HEK293T (cell line): ENCODE measurements at regions not wholly inside any gene's neighbourhood (a gene's known extent, or its start where the extent isn't known, plus 50 kb on each side); places are given as distances from the start of the nearest gene placed in this dataset.

Experiments used
- CTCF ChIA-PET: fragments of 350-600 bp; formaldehyde crosslinking; extraction: SDS; loops from one replicate; lab custom pipeline; 2021; ENCODE audit warnings: antibody characterized with exemption, inconsistent platforms; lab: Yijun Ruan, JAX
- POLR2A ChIA-PET: fragments of 350-600 bp; formaldehyde crosslinking; extraction: SDS; loops from one replicate; lab custom pipeline; 2020; ENCODE audit warnings: antibody characterized with exemption, inconsistent platforms; lab: Yijun Ruan, JAX
- DNase-seq: peaks from one replicate; pipeline ENCODE4 v3.0.0; 2012; ENCODE audit warnings: mixed read lengths; ENCODE audit errors: extremely low spot score
- ARNT ChIP-seq: fragments of 450-650 bp; IDR thresholded peaks from 2 replicates; pipeline ENCODE4 v1.6.1; 2017; ENCODE audit warnings: mild to moderate bottlenecking
- BHLHE40 ChIP-seq: fragments of 450-650 bp; IDR thresholded peaks from 2 replicates; pipeline ENCODE4 v1.6.1; 2016; ENCODE audit warnings: mild to moderate bottlenecking, moderate library complexity, borderline replicate concordance
- CTBP1 ChIP-seq: fragments of 450-650 bp; IDR thresholded peaks from 2 replicates; pipeline ENCODE4 v1.6.1; 2016; ENCODE audit warnings: borderline replicate concordance
- ELF4 ChIP-seq: fragments of 450-650 bp; IDR thresholded peaks from 2 replicates; pipeline ENCODE4 v1.6.1; 2017; ENCODE audit warnings: antibody characterized with exemption
- FOXA1 ChIP-seq: fragments of 450-650 bp; IDR thresholded peaks from 2 replicates; pipeline ENCODE4 v1.6.1; 2016; ENCODE audit warnings: mild to moderate bottlenecking
- FOXK2 ChIP-seq: fragments of 450-650 bp; IDR thresholded peaks from 2 replicates; pipeline ENCODE4 v1.6.1; 2016; ENCODE audit warnings: mild to moderate bottlenecking
- FOXM1 ChIP-seq: fragments of 450-650 bp; IDR thresholded peaks from 2 replicates; pipeline ENCODE4 v1.6.1; 2017; ENCODE audit warnings: mild to moderate bottlenecking, borderline replicate concordance
- HDGF ChIP-seq: fragments of 450-650 bp; IDR thresholded peaks from 2 replicates; pipeline ENCODE4 v1.6.1; 2017; ENCODE audit warnings: antibody characterized with exemption, borderline replicate concordance
- L3MBTL2 ChIP-seq: fragments of 450-650 bp; conservative IDR thresholded peaks from 2 replicates; pipeline ENCODE4 v1.6.1; 2016; ENCODE audit warnings: mild to moderate bottlenecking
- LEF1 ChIP-seq: fragments of 450-650 bp; IDR thresholded peaks from 2 replicates; pipeline ENCODE4 v1.6.1; 2017; ENCODE audit warnings: mild to moderate bottlenecking, borderline replicate concordance
- NFRKB ChIP-seq: fragments of 450-650 bp; IDR thresholded peaks from 2 replicates; pipeline ENCODE4 v1.6.1; 2016; ENCODE audit warnings: mild to moderate bottlenecking, moderate library complexity
- SP1 ChIP-seq: fragments of 450-650 bp; IDR thresholded peaks from 2 replicates; pipeline ENCODE4 v1.6.1; 2017
- SUZ12 ChIP-seq: fragments of 450-650 bp; IDR thresholded peaks from 2 replicates; pipeline ENCODE4 v1.6.1; 2016; ENCODE audit warnings: mild to moderate bottlenecking
- TARDBP ChIP-seq: fragments of 450-650 bp; IDR thresholded peaks from 2 replicates; pipeline ENCODE4 v1.6.1; 2016
- ZNF384 ChIP-seq: fragments of 450-650 bp; IDR thresholded peaks from 2 replicates; pipeline ENCODE4 v1.6.1; 2016
- TF ChIP-seq, protein P1 (sequence below): fragments of 450-650 bp; IDR thresholded peaks from 2 replicates; pipeline ENCODE4 v1.6.1; 2016

DNA sequence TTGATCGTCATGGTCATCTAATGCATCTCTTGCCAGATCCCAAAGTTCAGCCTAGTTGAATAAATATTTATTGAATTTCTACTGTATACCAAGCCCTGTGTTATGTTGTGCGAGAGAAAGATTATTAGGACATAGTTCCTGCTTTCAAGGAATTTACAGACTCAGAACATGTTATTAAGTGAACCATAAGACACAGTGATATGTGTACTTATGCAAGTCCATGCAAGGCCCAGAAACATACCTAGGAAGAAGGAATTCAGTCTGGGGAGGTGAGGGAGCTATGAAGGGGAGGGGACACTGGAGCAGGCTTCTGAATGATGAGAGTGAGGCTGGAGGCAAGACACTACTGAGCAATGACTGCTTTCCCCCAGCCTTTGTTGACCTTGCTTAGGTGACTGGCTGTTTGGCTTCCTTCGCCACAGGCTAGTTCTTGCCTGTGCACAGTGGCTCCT lies 81.4 kb downstream of the ACAA2 start:
- DNase-seq: no peak
- no peak for TF ChIP-seq TARDBP
- no peak for TF ChIP-seq CTBP1
- TF ChIP-seq, protein P1, sequence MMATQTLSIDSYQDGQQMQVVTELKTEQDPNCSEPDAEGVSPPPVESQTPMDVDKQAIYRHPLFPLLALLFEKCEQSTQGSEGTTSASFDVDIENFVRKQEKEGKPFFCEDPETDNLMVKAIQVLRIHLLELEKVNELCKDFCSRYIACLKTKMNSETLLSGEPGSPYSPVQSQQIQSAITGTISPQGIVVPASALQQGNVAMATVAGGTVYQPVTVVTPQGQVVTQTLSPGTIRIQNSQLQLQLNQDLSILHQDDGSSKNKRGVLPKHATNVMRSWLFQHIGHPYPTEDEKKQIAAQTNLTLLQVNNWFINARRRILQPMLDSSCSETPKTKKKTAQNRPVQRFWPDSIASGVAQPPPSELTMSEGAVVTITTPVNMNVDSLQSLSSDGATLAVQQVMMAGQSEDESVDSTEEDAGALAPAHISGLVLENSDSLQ: no peak
- TF ChIP-seq SUZ12: no peak
- TF ChIP-seq L3MBTL2: no peak
- TF ChIP-seq ZNF384: no peak
- TF ChIP-seq ELF4: no peak
- TF ChIP-seq NFRKB: no peak
- TF ChIP-seq SP1: no peak
- TF ChIP-seq ARNT: no peak
- no peak for TF ChIP-seq HDGF
- TF ChIP-seq FOXK2: no peak
- TF ChIP-seq FOXM1: no peak
- POLR2A ChIA-PET: no interaction called here
- CTCF ChIA-PET: no interaction called here

DNA sequence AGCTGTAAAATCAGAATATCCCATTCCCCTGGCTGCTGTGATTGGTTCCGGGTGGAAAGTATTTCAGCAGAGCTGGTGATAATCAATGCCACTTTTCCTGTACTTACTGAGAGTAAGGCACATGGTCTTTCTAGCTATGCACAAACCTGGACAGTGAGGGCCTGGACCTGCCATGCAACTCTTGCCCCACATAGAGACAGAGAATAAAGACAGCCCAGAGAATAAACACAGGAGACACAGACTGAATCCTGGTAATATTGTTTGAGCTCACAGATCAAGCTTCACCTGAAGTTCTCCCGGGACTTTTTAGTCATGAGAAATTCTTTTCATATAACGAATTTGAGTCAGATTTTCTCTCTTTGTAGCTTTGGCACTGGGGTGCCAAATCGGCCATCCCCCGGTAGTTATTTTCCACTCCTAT lies 81.9 kb downstream of the ACAA2 start:
- DNase-seq: no peak
- TF ChIP-seq CTBP1: no peak
- no peak for TF ChIP-seq ZNF384
- no peak for TF ChIP-seq TARDBP
- no peak for TF ChIP-seq FOXA1
- no peak for TF ChIP-seq SP1
- ChIA-PET CTCF (interaction anchor here (1.7 kb wide), 1 partner anchor 8 kb away, joined by 4 read pairs; no protein-coding TSS in a partner anchor), POLR2A (no interaction called here)

DNA sequence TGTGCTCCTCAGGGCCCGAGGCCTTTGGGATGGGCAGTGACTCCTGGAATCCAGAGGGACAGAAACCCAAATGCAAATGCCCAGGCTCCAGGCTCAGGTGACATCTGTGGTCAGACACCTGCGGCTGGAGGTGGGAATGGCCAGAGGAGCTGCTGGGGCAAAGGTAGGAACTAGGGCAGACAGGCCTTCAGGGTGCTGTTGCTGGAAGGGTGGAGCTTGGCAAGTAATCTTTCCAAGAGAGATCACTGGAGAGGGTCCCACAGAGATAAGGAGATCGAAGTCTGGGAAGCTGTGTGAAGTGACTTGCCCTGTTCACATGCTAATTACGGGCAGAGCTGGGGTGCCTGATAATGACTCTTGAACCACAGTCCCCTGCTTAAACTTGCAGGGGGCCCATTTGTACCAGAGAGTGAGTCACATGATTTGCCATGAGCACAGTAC lies 82.4 kb downstream of the ACAA2 start:
- TF ChIP-seq LEF1 (no peak), ELF4 (no peak), ARNT (no peak), TARDBP (no peak), HDGF (no peak), CTBP1 (no peak), ZNF384 (no peak), NFRKB (no peak)
- CTCF ChIA-PET: interaction anchor here (1.7 kb wide), 1 partner anchor 9 kb away, joined by 4 read pairs; no protein-coding TSS in a partner anchor
- no peak for DNase-seq
- POLR2A ChIA-PET: no interaction called here

DNA sequence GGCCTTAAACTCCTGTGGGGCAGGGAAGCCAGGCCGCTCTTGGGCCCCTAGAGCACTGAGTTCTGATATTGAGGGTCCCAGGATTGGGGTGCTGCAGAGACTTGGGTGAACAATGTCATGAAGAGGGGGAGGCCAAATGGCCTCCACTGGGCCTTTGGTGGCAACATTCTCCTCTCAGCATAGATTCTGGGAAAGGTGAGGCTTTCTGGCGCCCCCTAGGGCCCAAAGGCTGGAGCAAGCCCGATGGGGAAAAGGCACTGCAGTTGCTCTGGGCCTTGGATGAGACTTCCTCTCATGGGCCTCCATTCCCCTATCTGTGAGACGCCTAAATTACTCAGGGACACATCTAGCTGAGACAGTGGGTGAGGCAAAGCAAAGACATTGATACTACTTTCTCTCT lies 84.8 kb downstream of the ACAA2 start:
- TF ChIP-seq HDGF (no peak), TARDBP (no peak), LEF1 (no peak), ARNT (no peak), SUZ12 (no peak), FOXK2 (no peak), L3MBTL2 (no peak), BHLHE40 (no peak), SP1 (no peak), ELF4 (no peak)
- TF ChIP-seq, protein P1: no peak
- POLR2A ChIA-PET: no interaction called here
- peak; percentile 63 for DNase-seq
- CTCF ChIA-PET: no interaction called here

DNA sequence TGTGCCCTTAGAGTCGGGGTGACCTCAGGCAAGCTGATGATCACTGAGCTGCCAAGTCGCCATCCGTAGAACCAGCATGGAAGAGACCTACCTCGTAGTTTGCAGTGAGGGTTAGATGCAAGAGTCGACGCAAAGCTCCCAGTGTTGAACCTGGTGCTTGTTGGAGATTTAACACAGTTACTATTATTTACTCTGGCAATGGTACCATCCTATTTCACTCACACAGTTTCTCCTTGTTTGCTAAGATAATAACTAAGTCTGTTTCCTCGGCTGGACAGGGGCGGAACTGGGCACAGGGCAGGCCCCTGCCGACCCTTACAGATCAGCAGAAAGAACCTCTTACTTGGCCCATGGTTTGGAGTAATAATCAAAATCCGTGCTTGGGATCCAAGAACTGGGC lies 85.5 kb downstream of the ACAA2 start:
- POLR2A ChIA-PET: no interaction called here
- no peak for DNase-seq
- CTCF ChIA-PET: interaction anchor here (0.6 to 1.0 kb wide), 3 partner anchors 12 to 249 kb away, joined by 3 to 5 read pairs (median 3); no protein-coding TSS in a partner anchor
- no peak for TF ChIP-seq LEF1
- no peak for TF ChIP-seq FOXK2
- TF ChIP-seq L3MBTL2: no peak
- no peak for TF ChIP-seq BHLHE40
- no peak for TF ChIP-seq HDGF
- no peak for TF ChIP-seq CTBP1
- no peak for TF ChIP-seq SUZ12
- no peak for TF ChIP-seq SP1
- TF ChIP-seq ARNT: no peak
- no peak for TF ChIP-seq FOXM1
- TF ChIP-seq NFRKB: no peak
- no peak for TF ChIP-seq ZNF384

DNA sequence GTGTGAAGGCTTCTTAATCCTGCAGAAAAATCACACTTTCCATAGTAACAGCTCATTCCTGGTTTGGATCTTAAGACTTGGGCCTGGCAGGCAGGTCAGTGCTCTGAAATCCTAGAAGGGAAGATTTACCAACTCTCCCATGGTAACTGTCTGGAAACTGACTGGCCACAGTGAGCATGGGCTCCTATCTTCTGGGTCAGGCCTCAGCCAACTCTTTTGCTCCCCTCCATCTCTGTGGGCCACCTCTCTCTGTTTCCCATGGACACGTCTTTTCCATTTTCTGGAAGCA lies 86.7 kb downstream of the ACAA2 start:
- no peak for TF ChIP-seq SUZ12
- TF ChIP-seq CTBP1: no peak
- no peak for TF ChIP-seq BHLHE40
- TF ChIP-seq FOXA1: no peak
- TF ChIP-seq TARDBP: no peak
- no peak for TF ChIP-seq ZNF384
- no peak for TF ChIP-seq L3MBTL2
- TF ChIP-seq ELF4: no peak
- TF ChIP-seq LEF1: no peak
- no peak for TF ChIP-seq ARNT
- no peak for TF ChIP-seq SP1
- TF ChIP-seq NFRKB: no peak
- no peak for TF ChIP-seq HDGF
- no peak for TF ChIP-seq FOXK2
- TF ChIP-seq, protein P1: no peak
- no peak for TF ChIP-seq FOXM1
- POLR2A ChIA-PET: interaction anchor here (0.7 to 1.2 kb wide), 5 partner anchors 33 to 165 kb away, joined by 3 to 4 read pairs (median 3); no protein-coding TSS in a partner anchor
- DNase-seq: no peak
- CTCF ChIA-PET: interaction anchor here (0.6 to 1.0 kb wide), 3 partner anchors 13 to 216 kb away, joined by 3 read pairs; no protein-coding TSS in a partner anchor
